Neural progenitor cell (in vitro differentiated cells): ENCODE measurements at regions not wholly inside any gene's neighbourhood (a gene's known extent, or its start where the extent isn't known, plus 50 kb on each side); places are given as distances from the start of the nearest gene placed in this dataset.

Source experiments
- EZH2 ChIP-seq: fragments of 200-600 bp; sonication (generic); IDR thresholded peaks from 2 replicates; pipeline ENCODE4 v1.6.1; 2017; ENCODE audit warnings: antibody characterized with exemption, mild to moderate bottlenecking, moderate library complexity
- TF ChIP-seq, protein P1 (sequence below): fragments of 200-600 bp; sonication (generic); IDR thresholded peaks from 2 replicates; pipeline ENCODE4 v1.5.1; 2017; ENCODE audit warnings: antibody characterized with exemption, mild to moderate bottlenecking

DNA sequence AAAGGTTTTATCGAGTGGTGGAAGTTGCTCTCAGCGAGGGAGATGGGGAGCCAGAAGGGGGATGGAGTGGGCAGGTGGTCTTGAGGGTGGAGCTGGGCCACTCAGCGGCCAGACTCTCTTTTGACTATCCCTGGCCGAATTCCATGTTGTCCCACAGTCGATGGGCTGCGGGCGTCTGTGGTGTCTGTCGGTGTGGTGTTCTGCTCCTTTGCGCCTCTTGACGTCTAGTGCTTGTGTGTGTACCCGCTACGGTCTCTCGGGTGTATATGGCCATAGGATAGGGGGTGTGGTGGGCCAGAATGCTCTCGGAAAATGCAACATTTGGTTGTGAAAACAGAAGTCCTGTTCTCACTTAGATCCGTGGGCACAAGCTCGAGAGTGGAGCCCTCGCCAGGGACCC lies 297.0 kb downstream of the CGGBP1 start:
- no peak for TF ChIP-seq EZH2
- TF ChIP-seq, protein P1, sequence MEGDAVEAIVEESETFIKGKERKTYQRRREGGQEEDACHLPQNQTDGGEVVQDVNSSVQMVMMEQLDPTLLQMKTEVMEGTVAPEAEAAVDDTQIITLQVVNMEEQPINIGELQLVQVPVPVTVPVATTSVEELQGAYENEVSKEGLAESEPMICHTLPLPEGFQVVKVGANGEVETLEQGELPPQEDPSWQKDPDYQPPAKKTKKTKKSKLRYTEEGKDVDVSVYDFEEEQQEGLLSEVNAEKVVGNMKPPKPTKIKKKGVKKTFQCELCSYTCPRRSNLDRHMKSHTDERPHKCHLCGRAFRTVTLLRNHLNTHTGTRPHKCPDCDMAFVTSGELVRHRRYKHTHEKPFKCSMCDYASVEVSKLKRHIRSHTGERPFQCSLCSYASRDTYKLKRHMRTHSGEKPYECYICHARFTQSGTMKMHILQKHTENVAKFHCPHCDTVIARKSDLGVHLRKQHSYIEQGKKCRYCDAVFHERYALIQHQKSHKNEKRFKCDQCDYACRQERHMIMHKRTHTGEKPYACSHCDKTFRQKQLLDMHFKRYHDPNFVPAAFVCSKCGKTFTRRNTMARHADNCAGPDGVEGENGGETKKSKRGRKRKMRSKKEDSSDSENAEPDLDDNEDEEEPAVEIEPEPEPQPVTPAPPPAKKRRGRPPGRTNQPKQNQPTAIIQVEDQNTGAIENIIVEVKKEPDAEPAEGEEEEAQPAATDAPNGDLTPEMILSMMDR = no peak
